ENCODE measurements at regions not wholly inside any gene's neighbourhood (a gene's known extent, or its start where the extent isn't known, plus 50 kb on each side); places are given as distances from the start of the nearest gene placed in this dataset.
"Not testable (repeated sequence)": the region's sequence is repeated elsewhere in the genome, so short reads cannot be mapped to it uniquely, and the experiment has no call there.

DNA sequence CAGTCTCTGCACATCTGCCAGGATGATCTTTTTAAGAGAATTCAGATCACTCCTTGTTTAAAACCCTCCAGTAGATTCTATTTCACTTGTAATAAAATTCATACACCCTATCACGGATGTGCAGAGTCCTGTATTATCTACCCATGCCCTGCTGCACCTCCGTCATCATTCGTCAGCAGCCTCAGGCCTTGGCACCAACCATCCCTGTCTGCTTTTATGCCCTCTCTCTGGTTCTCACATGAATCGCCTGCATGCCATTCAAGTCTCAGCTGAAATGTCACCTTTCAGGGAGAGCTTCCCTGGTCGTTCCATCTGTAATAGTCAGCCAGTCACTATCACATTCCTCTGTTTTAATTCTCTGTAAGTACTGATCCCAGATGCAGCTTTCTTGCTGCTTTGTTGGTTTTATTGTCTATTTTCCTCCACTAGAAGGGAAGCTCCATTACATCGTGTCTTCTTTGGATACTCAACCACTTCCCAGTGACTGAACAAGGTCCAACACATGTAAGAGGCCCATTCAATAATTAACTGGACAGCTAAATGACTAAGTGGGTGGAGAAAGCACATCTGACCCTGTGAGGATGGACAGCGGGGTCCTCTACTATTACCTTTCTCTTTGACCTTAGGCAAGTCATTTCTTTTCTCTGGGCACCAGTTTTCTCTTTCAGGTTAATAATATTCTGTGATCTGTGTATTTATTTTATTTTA, 81.2 kb upstream of the GOT2 start:
- DNase-seq: no peak
- H3K4me1 Mint-ChIP-seq: peaks cover 4% of the 10 kb centered on the region
- no peaks in the 10 kb centered on the region for H3K36me3 Mint-ChIP-seq
- no peak overlapping the region for H3K27ac Mint-ChIP-seq
- peaks cover 3% of the 10 kb centered on the region for H3K27me3 Mint-ChIP-seq
- no peaks in the 10 kb centered on the region for H3K9me3 Mint-ChIP-seq
- H3K4me3 Mint-ChIP-seq: no peak overlapping the region

DNA sequence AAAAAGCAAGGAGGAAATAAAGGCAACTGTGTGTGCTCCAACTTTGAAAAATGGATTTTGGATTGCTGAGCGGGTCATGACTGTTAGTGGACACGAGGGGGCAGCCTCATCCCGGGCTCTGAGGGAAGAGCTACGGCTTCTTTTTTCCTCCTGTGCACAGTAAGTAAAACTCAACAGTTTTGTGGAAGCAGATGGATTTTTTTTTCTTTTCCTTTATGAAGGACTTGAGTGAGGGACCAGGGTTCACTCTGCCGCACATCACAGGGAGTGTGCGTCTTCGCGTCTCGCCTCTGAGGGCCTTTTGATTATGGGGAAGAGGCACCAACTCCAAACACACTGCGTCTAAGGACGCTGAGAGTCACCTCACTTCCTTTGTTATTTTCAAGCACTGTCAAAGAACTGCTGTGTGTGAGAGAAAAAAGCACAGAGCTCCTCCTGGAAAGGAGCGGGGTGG, 80.3 kb upstream of the GOT2 start:
- DNase-seq: peak; percentile 8
- H3K4me3 Mint-ChIP-seq: no peak overlapping the region
- H3K27ac Mint-ChIP-seq: no peak overlapping the region
- no peaks in the 10 kb centered on the region for H3K36me3 Mint-ChIP-seq
- peaks cover 3% of the 10 kb centered on the region for H3K27me3 Mint-ChIP-seq
- peaks cover 4% of the 10 kb centered on the region for H3K4me1 Mint-ChIP-seq
- H3K9me3 Mint-ChIP-seq: no peaks in the 10 kb centered on the region

DNA sequence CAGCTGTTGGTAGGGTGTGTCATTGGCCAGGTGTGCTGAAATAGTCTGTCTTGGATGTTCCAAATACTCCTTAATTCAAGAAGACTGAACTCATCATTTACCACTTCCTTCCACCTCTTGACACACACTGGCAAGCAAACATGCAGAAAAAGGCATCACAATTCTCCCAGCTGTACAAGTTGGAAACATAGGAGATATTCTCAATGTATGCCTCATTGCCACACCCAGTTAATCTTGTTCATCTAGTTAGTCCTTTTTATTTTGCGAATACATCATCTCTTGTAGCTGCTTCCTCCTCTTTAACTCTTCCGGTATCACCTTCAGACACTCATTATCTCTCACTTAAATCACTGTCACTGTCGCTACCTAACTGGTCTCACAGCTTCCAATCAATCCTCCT, 75.1 kb upstream of the GOT2 start:
- no peaks in the 10 kb centered on the region for H3K36me3 Mint-ChIP-seq

DNA sequence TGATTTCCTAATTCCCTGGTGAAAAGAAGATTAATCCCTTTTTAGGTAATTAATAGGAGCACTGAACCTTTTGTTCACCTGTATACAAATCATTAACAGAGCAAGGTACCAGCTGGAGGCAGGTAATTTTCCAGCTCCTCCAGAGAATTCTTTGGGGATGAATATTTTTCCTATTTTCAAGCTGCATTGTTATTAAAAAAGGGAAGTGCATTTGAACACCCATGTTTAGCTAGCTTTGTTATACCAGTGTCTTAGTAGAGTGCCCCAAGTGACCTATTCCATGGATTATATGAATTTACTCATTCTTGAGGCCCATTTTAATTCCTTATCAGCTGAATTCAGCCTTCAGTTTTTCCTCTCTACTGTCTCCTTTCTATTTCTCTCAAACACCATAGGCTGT, 73.2 kb upstream of the GOT2 start:
- H3K36me3 Mint-ChIP-seq: no peaks in the 10 kb centered on the region
- no peak overlapping the region for H3K4me3 Mint-ChIP-seq
- H3K4me1 Mint-ChIP-seq: no peaks in the 10 kb centered on the region
- no peak for DNase-seq
- no peak overlapping the region for H3K27ac Mint-ChIP-seq
- peaks cover 11% of the 10 kb centered on the region for H3K27me3 Mint-ChIP-seq
- H3K9me3 Mint-ChIP-seq: peaks cover 1% of the 10 kb centered on the region

More for the DNA sequence above, 75.1 kb upstream of the GOT2 start:
- DNase-seq: no peak
- H3K27me3 Mint-ChIP-seq: peaks cover 13% of the 10 kb centered on the region
- H3K4me1 Mint-ChIP-seq: no peaks in the 10 kb centered on the region
- H3K27ac Mint-ChIP-seq: no peak overlapping the region
- no peak overlapping the region for H3K4me3 Mint-ChIP-seq
- H3K9me3 Mint-ChIP-seq: no peaks in the 10 kb centered on the region

DNA sequence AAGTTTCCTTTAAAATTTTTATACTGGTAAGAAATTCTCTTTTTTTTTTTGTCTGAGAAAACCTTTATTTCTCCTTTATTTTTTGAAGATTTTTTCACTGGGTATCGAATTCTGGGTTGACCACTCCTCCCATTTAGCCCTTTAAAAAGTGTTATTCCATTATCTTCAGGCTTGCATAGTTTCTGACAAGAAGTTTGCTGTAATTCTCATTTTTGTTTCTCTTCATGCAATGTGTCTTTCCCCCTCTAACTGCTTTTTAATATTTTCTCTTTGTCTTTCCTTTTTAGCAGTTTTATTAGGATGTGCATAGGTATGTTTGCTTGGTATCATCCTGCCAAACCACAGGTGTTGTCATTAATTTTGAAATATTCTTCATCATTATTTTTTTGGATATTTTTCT, 67.7 kb upstream of the GOT2 start:
- Mint-ChIP-seq H3K9me3 (peaks cover 6% of the 10 kb centered on the region), H3K27ac (no peak overlapping the region), H3K4me1 (no peaks in the 10 kb centered on the region), H3K36me3 (no peaks in the 10 kb centered on the region), H3K27me3 (peaks cover 11% of the 10 kb centered on the region), H3K4me3 (no peak overlapping the region)
- DNase-seq: no peak

DNA sequence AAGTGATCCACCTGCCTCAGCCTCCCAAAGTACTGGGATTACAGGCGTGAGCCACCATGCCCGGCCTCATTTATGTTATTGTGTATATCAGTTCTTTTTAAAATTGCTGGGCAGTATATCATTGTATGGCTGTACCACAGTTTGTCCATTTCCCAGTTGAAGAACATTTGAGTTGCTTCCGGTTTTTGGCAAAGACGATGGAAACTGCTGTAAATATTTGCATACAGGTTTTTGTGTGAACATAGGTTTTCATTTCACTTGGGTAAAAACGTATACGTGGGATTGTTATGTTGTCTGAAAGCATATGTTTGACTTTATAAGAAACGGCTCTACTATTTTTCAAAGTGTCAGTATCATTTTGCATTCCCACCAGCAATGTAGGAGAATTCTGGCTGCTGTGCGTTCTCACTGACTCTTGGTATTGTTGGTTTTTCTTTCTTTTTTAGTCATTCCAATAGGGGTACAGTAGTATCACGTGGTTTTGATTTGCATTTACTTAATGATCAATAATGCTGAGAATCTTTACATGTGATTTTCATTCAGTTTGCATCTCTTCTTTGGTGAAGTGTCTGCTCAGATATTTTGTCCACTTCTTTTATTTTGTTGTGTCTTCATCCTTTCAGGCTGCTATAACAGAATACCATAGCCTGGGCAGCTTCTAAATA, 63.2 kb upstream of the GOT2 start:
- Mint-ChIP-seq H3K36me3 (no peaks in the 10 kb centered on the region), H3K27ac (no peak overlapping the region), H3K4me3 (no peak overlapping the region), H3K27me3 (peaks cover 4% of the 10 kb centered on the region), H3K9me3 (peaks cover 5% of the 10 kb centered on the region), H3K4me1 (no peaks in the 10 kb centered on the region)
- DNase-seq: no peak

DNA sequence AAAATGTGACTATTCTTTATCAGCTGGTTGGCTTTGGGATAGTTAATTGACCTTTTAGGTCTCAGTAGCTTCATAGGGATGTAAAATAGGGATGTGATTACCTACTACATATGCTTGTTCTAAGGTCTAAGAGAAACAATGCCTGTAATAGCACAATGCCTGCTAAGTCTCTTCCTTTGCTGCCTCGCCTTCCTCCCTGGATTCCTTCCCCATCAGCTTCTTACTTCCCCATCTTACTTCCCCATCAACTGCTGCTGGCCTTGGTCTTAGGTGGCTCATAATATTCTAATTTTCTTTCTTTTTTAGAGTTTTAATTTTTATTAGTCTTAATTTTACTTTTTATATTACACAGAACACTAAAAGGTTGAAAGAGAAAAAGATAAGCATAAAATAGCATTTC, 59.2 kb upstream of the GOT2 start:
- Mint-ChIP-seq H3K9me3 (no peaks in the 10 kb centered on the region), H3K4me3 (no peak overlapping the region), H3K4me1 (peaks cover 4% of the 10 kb centered on the region), H3K36me3 (no peaks in the 10 kb centered on the region), H3K27me3 (peaks cover 10% of the 10 kb centered on the region), H3K27ac (no peak overlapping the region)
- DNase-seq: no peak

DNA sequence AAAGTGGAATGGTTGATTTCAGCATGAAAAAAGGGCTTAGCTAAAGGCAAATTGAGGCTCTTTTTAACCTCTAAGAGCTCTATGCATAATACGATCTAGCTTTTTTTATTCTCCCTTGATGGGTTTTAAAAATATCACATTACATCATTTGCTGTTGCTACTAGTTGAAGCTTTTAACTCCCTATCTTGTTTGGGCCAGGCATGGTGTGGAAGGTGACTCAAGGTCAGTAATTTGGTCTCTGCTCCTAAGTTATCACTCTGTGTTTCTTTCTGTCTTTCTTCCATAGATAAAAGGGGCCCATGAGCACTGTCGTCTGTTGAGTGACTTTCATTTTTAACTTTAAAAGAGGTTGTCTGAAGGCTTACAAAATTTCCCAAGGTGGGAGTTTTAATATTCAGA, 58.1 kb upstream of the GOT2 start:
- H3K9me3 Mint-ChIP-seq: no peaks in the 10 kb centered on the region
- no peak overlapping the region for H3K4me3 Mint-ChIP-seq
- peaks cover 10% of the 10 kb centered on the region for H3K27me3 Mint-ChIP-seq

DNA sequence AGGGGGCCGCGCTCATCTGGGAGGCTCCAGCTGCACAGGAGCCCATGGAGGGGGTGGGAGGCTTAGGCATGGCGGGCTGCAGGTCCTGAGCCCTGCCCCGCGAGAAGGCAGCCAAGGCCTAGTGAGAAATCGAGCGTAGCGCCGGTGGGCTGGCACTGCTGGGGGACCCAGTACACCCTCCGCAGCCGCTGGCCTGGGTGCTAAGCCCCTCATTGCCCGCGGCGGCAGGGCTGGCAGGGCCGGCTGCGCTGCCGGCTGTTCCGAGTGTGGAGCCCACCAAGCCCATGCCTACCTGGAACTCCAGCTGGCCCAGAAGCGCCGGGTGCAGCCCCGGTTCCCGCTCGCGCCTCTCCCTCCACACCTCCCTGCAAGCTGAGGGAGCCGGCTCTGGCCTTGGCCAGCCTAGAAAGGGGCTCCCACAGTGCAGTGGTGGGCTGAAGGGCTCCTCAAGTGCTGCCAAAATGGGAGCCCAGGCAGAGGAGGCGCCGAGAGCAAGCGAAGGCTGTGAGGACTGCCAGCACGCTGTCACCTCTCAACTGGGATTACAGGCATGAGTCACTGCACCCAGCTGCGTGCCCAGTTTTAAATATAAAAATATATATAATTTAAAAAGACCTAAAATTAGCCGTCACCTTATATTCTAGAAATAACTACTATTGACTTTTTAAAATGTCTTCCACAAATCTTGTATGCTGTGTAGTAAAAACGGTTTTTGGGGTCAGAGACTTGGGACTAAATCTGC, 56.9 kb upstream of the GOT2 start:
- H3K4me3 Mint-ChIP-seq, H3K4me1 Mint-ChIP-seq, H3K27me3 Mint-ChIP-seq, H3K27ac Mint-ChIP-seq, H3K36me3 Mint-ChIP-seq, H3K9me3 Mint-ChIP-seq, DNase-seq: not testable (repeated sequence)

More for the DNA sequence above, 58.1 kb upstream of the GOT2 start:
- no peaks in the 10 kb centered on the region for H3K36me3 Mint-ChIP-seq
- DNase-seq: no peak
- peaks cover 4% of the 10 kb centered on the region for H3K4me1 Mint-ChIP-seq
- H3K27ac Mint-ChIP-seq: no peak overlapping the region

DNA sequence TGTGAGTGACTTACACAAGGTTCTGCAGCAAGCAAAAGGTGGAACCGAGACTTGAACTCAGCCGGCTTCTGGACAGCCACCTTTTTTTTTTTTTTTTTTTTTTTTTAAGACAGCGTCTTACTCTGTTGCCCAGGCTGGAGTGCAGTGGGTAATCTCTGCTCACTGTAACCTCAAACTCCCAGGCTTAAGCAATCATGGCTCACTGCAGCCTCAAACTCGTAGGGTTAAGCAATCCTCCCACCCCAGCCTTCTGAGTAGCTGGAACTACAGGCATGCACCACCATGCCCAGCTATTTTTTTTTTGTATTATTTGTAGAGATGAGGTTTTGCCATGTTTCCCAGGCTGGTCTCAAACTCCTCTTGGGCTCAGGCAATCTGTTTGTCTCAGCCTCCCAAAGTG, 55.2 kb upstream of the GOT2 start:
- Mint-ChIP-seq H3K27ac (no peak overlapping the region), H3K4me1 (peaks cover 4% of the 10 kb centered on the region), H3K4me3 (no peak overlapping the region), H3K36me3 (no peaks in the 10 kb centered on the region), H3K27me3 (peaks cover 10% of the 10 kb centered on the region), H3K9me3 (no peaks in the 10 kb centered on the region)
- DNase-seq: no peak

All from activated naive CD8-positive, alpha-beta T cell treated with anti-CD3 and anti-CD28 coated beads for 36 hours (primary cell).